ENCODE measurements at regions not wholly inside any gene's neighbourhood (a gene's known extent, or its start where the extent isn't known, plus 50 kb on each side); places are given as distances from the start of the nearest gene placed in this dataset.

- no peak overlapping the region for H2BK120ac ChIP-seq (ENCODE audit: insufficient read depth, low read length, poor library complexity)
- H4K12ac ChIP-seq (ENCODE audit: low read depth, low read length) = no peak overlapping the region
- no peak overlapping the region for H4K8ac ChIP-seq (ENCODE audit: low read depth, low read length)
- H2AFZ ChIP-seq (ENCODE audit: insufficient read depth, low read length, poor library complexity) = no peak overlapping the region
- no peak overlapping the region for H3K4ac ChIP-seq (ENCODE audit: low read depth, low read length)
- no peak overlapping the region for H3K14ac ChIP-seq (ENCODE audit: low read length)
- H3K79me2 ChIP-seq (ENCODE audit: control insufficient read depth, insufficient read depth, low read length, poor library complexity) = no peaks in the 10 kb centered on the region
- no peak overlapping the region for H3K23ac ChIP-seq (ENCODE audit: low read length)
- H2BK12ac ChIP-seq (ENCODE audit: low read length) = no peak overlapping the region
- no peak overlapping the region for H2AK5ac ChIP-seq (ENCODE audit: low read length)
- H3K36me3 ChIP-seq (ENCODE audit: control insufficient read depth in 1 of 2, insufficient read depth in 2 of 2, low read length in 2 of 2) = peaks cover 2% of the 10 kb centered on the region in 2 experiments
- H3K4me1 ChIP-seq (ENCODE audit: control insufficient read depth in 1 of 2, insufficient read depth in 2 of 2, low read length in 2 of 2) = peaks cover 0 to 8% of the 10 kb centered on the region in 2 experiments
- H3K9ac ChIP-seq (ENCODE audit: low read length) = no peak overlapping the region
- H3K27ac ChIP-seq (ENCODE audit: low read depth, low read length) = no peak overlapping the region
- H2BK5ac ChIP-seq (ENCODE audit: low read depth, low read length, poor library complexity) = no peak overlapping the region
- no peak overlapping the region for H3K4me3 ChIP-seq (ENCODE audit: low read depth, low read length)
- no peaks in the 10 kb centered on the region for H3K27me3 ChIP-seq (ENCODE audit: insufficient read depth, low read length)
- H3K79me1 ChIP-seq (ENCODE audit: low read length) = no peaks in the 10 kb centered on the region
- H3K18ac ChIP-seq (ENCODE audit: low read length) = no peak overlapping the region
- no peak for DNase-seq
- H4K91ac ChIP-seq (ENCODE audit: low read depth, low read length) = no peak overlapping the region
- H3K4me2 ChIP-seq (ENCODE audit: low read length) = no peak overlapping the region
- peaks cover 6% of the 10 kb centered on the region for H3K9me3 ChIP-seq (ENCODE audit: insufficient read depth, low read depth, low read length)
- no CpG with 5 or more reads among the region's 6 CpGs for WGBS (ENCODE audit: extremely low coverage, insufficient coverage, insufficient read length)
Observed at GRCh38 chr6:106906232-106906631, 68.3 kb downstream of the CD24 start.

GRCh38 chr6:106903299-106903698, 71.2 kb downstream of the CD24 start:
- Histone ChIP-seq H3K9me3 (ENCODE audit: insufficient read depth, low read depth, low read length) (peaks cover 9% of the 10 kb centered on the region), H4K91ac (ENCODE audit: low read depth, low read length) (no peak overlapping the region), H4K12ac (ENCODE audit: low read depth, low read length) (no peak overlapping the region), H3K79me2 (ENCODE audit: control insufficient read depth, insufficient read depth, low read length, poor library complexity) (no peaks in the 10 kb centered on the region), H3K23ac (ENCODE audit: low read length) (no peak overlapping the region), H3K4me1 (ENCODE audit: control insufficient read depth in 1 of 2, insufficient read depth in 2 of 2, low read length in 2 of 2) (no peaks in the 10 kb centered on the region), H2BK120ac (ENCODE audit: insufficient read depth, low read length, poor library complexity) (no peak overlapping the region), H3K27me3 (ENCODE audit: insufficient read depth, low read length) (no peaks in the 10 kb centered on the region), H2BK5ac (ENCODE audit: low read depth, low read length, poor library complexity) (no peak overlapping the region), H3K4me3 (ENCODE audit: low read depth, low read length) (no peak overlapping the region), H3K4me2 (ENCODE audit: low read length) (no peak overlapping the region), H4K8ac (ENCODE audit: low read depth, low read length) (no peak overlapping the region), H2BK12ac (ENCODE audit: low read length) (no peak overlapping the region), H3K18ac (ENCODE audit: low read length) (no peak overlapping the region), H3K4ac (ENCODE audit: low read depth, low read length) (no peak overlapping the region), H3K14ac (ENCODE audit: low read length) (no peak overlapping the region), H3K79me1 (ENCODE audit: low read length) (no peaks in the 10 kb centered on the region), H3K36me3 (ENCODE audit: control insufficient read depth in 1 of 2, insufficient read depth in 2 of 2, low read length in 2 of 2) (peaks cover 2% of the 10 kb centered on the region in 2 experiments), H3K27ac (ENCODE audit: low read depth, low read length) (no peak overlapping the region), H2AFZ (ENCODE audit: insufficient read depth, low read length, poor library complexity) (no peak overlapping the region), H3K9ac (ENCODE audit: low read length) (no peak overlapping the region), H2AK5ac (ENCODE audit: low read length) (no peak overlapping the region)
- no CpG with 5 or more reads among the region's 4 CpGs for WGBS (ENCODE audit: extremely low coverage, insufficient coverage, insufficient read length)
- no peak for DNase-seq

GRCh38 chr6:106901062-106901461, 73.5 kb downstream of the CD24 start:
- no peak overlapping the region for H2AFZ ChIP-seq (ENCODE audit: insufficient read depth, low read length, poor library complexity)
- H2BK5ac ChIP-seq (ENCODE audit: low read depth, low read length, poor library complexity) = no peak overlapping the region
- H2BK120ac ChIP-seq (ENCODE audit: insufficient read depth, low read length, poor library complexity) = no peak overlapping the region
- H3K9ac ChIP-seq (ENCODE audit: low read length) = no peak overlapping the region
- H3K4me3 ChIP-seq (ENCODE audit: low read depth, low read length) = no peak overlapping the region
- no peak overlapping the region for H4K91ac ChIP-seq (ENCODE audit: low read depth, low read length)
- no peaks in the 10 kb centered on the region for H3K79me2 ChIP-seq (ENCODE audit: control insufficient read depth, insufficient read depth, low read length, poor library complexity)
- H2BK12ac ChIP-seq (ENCODE audit: low read length) = no peak overlapping the region
- no peak overlapping the region for H3K4ac ChIP-seq (ENCODE audit: low read depth, low read length)
- no peak overlapping the region for H3K23ac ChIP-seq (ENCODE audit: low read length)
- peaks cover 2% of the 10 kb centered on the region in 2 experiments for H3K36me3 ChIP-seq (ENCODE audit: control insufficient read depth in 1 of 2, insufficient read depth in 2 of 2, low read length in 2 of 2)
- H3K27me3 ChIP-seq (ENCODE audit: insufficient read depth, low read length) = no peaks in the 10 kb centered on the region
- no CpG with 5 or more reads among the region's 3 CpGs for WGBS (ENCODE audit: extremely low coverage, insufficient coverage, insufficient read length)
- H4K12ac ChIP-seq (ENCODE audit: low read depth, low read length) = no peak overlapping the region
- H4K8ac ChIP-seq (ENCODE audit: low read depth, low read length) = no peak overlapping the region
- peaks cover 9% of the 10 kb centered on the region for H3K9me3 ChIP-seq (ENCODE audit: insufficient read depth, low read depth, low read length)
- no peak overlapping the region for H2AK5ac ChIP-seq (ENCODE audit: low read length)
- H3K14ac ChIP-seq (ENCODE audit: low read length) = no peak overlapping the region
- no peak overlapping the region for H3K27ac ChIP-seq (ENCODE audit: low read depth, low read length)
- no peak for DNase-seq
- H3K79me1 ChIP-seq (ENCODE audit: low read length) = no peaks in the 10 kb centered on the region
- no peak overlapping the region for H3K18ac ChIP-seq (ENCODE audit: low read length)
- H3K4me1 ChIP-seq (ENCODE audit: control insufficient read depth in 1 of 2, insufficient read depth in 2 of 2, low read length in 2 of 2) = no peaks in the 10 kb centered on the region
- no peak overlapping the region for H3K4me2 ChIP-seq (ENCODE audit: low read length)

GRCh38 chr6:106899697-106900096, 74.8 kb downstream of the CD24 start:
- H3K23ac ChIP-seq (ENCODE audit: low read length) = no peak overlapping the region
- WGBS (ENCODE audit: extremely low coverage, insufficient coverage, insufficient read length) = no CpG with 5 or more reads among the region's 4 CpGs

More at GRCh38 chr6:106899697-106900096, 74.8 kb downstream of the CD24 start:
- Histone ChIP-seq H3K18ac (ENCODE audit: low read length) (no peak overlapping the region), H4K8ac (ENCODE audit: low read depth, low read length) (no peak overlapping the region), H2BK5ac (ENCODE audit: low read depth, low read length, poor library complexity) (no peak overlapping the region), H3K27ac (ENCODE audit: low read depth, low read length) (no peak overlapping the region), H2AK5ac (ENCODE audit: low read length) (no peak overlapping the region), H3K4me1 (ENCODE audit: control insufficient read depth in 1 of 2, insufficient read depth in 2 of 2, low read length in 2 of 2) (no peaks in the 10 kb centered on the region), H3K9ac (ENCODE audit: low read length) (no peak overlapping the region), H3K79me2 (ENCODE audit: control insufficient read depth, insufficient read depth, low read length, poor library complexity) (no peaks in the 10 kb centered on the region), H2BK120ac (ENCODE audit: insufficient read depth, low read length, poor library complexity) (no peak overlapping the region), H2BK12ac (ENCODE audit: low read length) (no peak overlapping the region), H3K79me1 (ENCODE audit: low read length) (no peaks in the 10 kb centered on the region), H4K91ac (ENCODE audit: low read depth, low read length) (no peak overlapping the region), H3K4me2 (ENCODE audit: low read length) (no peak overlapping the region), H2AFZ (ENCODE audit: insufficient read depth, low read length, poor library complexity) (no peak overlapping the region), H3K9me3 (ENCODE audit: insufficient read depth, low read depth, low read length) (peaks cover 9% of the 10 kb centered on the region), H3K27me3 (ENCODE audit: insufficient read depth, low read length) (no peaks in the 10 kb centered on the region), H3K36me3 (ENCODE audit: control insufficient read depth in 1 of 2, insufficient read depth in 2 of 2, low read length in 2 of 2) (peaks cover 2% of the 10 kb centered on the region in 2 experiments), H4K12ac (ENCODE audit: low read depth, low read length) (no peak overlapping the region), H3K14ac (ENCODE audit: low read length) (no peak overlapping the region), H3K4me3 (ENCODE audit: low read depth, low read length) (no peak overlapping the region), H3K4ac (ENCODE audit: low read depth, low read length) (no peak overlapping the region)
- no peak for DNase-seq
